HepG2 (cell line): ENCODE measurements at regions not wholly inside any gene's neighbourhood (a gene's known extent, or its start where the extent isn't known, plus 50 kb on each side); places are given as distances from the start of the nearest gene placed in this dataset.
"Not testable (repeated sequence)": the region's sequence is repeated elsewhere in the genome, so short reads cannot be mapped to it uniquely, and the experiment has no call there.

Experiments used
- ATAC-seq: fragments of 200-7000 bp; cut with Tn5 transposase; 3 replicates; pipeline ENCODE4 v1.9.1; 2020; ENCODE audit warnings: mild to moderate bottlenecking, moderate library complexity
- BruUV-seq: library from RNA; stranded (reverse); fragments of 400-500 nt; replicated peaks from 2 replicates; lab custom pipeline; 2021; lab: Mats Ljungman, UMichigan
- CTCF ChIA-PET: fragments of 300-600 bp; formaldehyde crosslinking; extraction: SDS; loops from one replicate; lab custom pipeline; 2021; ENCODE audit warnings: low total read pairs, inconsistent platforms, low intra/inter-chr PET ratio; lab: Yijun Ruan, JAX
- POLR2A ChIA-PET: fragments of 350-600 bp; sonication (Branson Sonifier 250); formaldehyde crosslinking; loops from one replicate; lab custom pipeline; 2020; ENCODE audit warnings: antibody characterized with exemption, inconsistent platforms; lab: Yijun Ruan, JAX
- DNase-seq: peaks from one replicate; pipeline ENCODE4 v3.0.0-alpha.2; 2015; ENCODE audit warnings: low spot score
- FAIRE-seq: peaks from 3 replicates; lab custom pipeline; 2011; peaks lifted over from hg19 to GRCh38; lab: Jason Lieb, UNC
- H2AFZ ChIP-seq: one replicate; pipeline ENCODE4 v1.6.1; 2011; ENCODE audit warnings: low read length, inconsistent platforms
- H3K27ac ChIP-seq: fragments of 300-600 bp; 3 replicates; pipeline ENCODE4 v1.8.0; 2011; ENCODE audit warnings: mixed run types, mild to moderate bottlenecking, mixed read lengths, low read length, inconsistent platforms; ENCODE audit not compliant: insufficient read depth; ENCODE audit errors: extremely low read length
- H3K27me3 ChIP-seq, 2 experiments: fragments of 200-600 bp in 1 of 2; 2 replicates in 1 of 2; 3 replicates in 1 of 2; pipeline versions ENCODE4 v1.6.0 to v1.8.0; 2011; ENCODE audit warnings: low read length in 2 of 2, mild to moderate bottlenecking in 2 of 2, moderate library complexity in 2 of 2, inconsistent platforms in 1 of 2; ENCODE audit not compliant: insufficient read depth in 2 of 2, control insufficient read depth in 1 of 2
- H3K36me3 ChIP-seq, 2 experiments: fragments of 200-600 bp in 1 of 2; replicated peaks in 1 of 2; 2 replicates in 1 of 2; 3 replicates in 1 of 2; pipeline versions ENCODE4 v1.5.1 to v1.8.0; 2011; ENCODE audit warnings: low read length in 2 of 2, inconsistent platforms in 1 of 2; ENCODE audit not compliant: insufficient read depth in 2 of 2, control insufficient read depth in 1 of 2
- H3K4me1 ChIP-seq: 2 replicates; pipeline ENCODE4 v1.5.1; 2012; ENCODE audit warnings: low read length, inconsistent platforms; ENCODE audit not compliant: insufficient read depth
- H3K4me2 ChIP-seq: 2 replicates; pipeline ENCODE4 v1.6.0; 2011; ENCODE audit warnings: low read depth, low read length, inconsistent platforms
- H3K4me3 ChIP-seq, 3 experiments: fragments of 200-600 bp in 1 of 3; sonication (generic), shearing (Covaris generic) in 1 of 3; replicated peaks in 1 of 3; 2 replicates each; pipeline ENCODE4 v1.5.1; 2011 to 2016; ENCODE audit warnings: low read length in 3 of 3, inconsistent platforms in 2 of 3, low read depth in 2 of 3, mild to moderate bottlenecking in 2 of 3, control low read depth in 1 of 3, mixed read lengths in 1 of 3; ENCODE audit not compliant: insufficient read depth in 1 of 3
- H3K79me2 ChIP-seq: one replicate; pipeline ENCODE4 v1.6.1; 2011; ENCODE audit warnings: low read length, inconsistent platforms; ENCODE audit not compliant: insufficient read depth
- H3K9ac ChIP-seq: 2 replicates; pipeline ENCODE4 v1.6.0; 2011; ENCODE audit warnings: mild to moderate bottlenecking, low read depth, low read length, inconsistent platforms; ENCODE audit not compliant: insufficient read depth
- H3K9me3 ChIP-seq: 2 replicates; pipeline ENCODE4 v1.5.1; 2012; ENCODE audit warnings: mild to moderate bottlenecking, low read length
- H4K20me1 ChIP-seq: 2 replicates; pipeline ENCODE4 v1.6.0; 2011; ENCODE audit warnings: inconsistent platforms, mild to moderate bottlenecking, low read length, moderate library complexity; ENCODE audit not compliant: insufficient read depth
- ADNP ChIP-seq: sonication (generic); formaldehyde crosslinking; IDR thresholded peaks from 2 replicates; pipeline ENCODE4 v1.4.0; 2020; ENCODE audit warnings: missing genetic modification reagents
- CREB1 ChIP-seq, 2 experiments: fragments of 450-650 bp in 1 of 2; IDR thresholded peaks; 2 replicates each; pipeline ENCODE4 v1.6.1; 2016 to 2017; ENCODE audit warnings: control low read depth in 1 of 2, mild to moderate bottlenecking in 1 of 2, missing compliant biosample characterization in 1 of 2, missing genetic modification characterization in 1 of 2
- GZF1 ChIP-seq: sonication (generic); formaldehyde crosslinking; IDR thresholded peaks from 2 replicates; pipeline ENCODE4 v1.5.1; 2020; ENCODE audit warnings: mild to moderate bottlenecking, missing genetic modification reagents
- MAZ ChIP-seq, 2 experiments: sonication (generic) in 1 of 2; formaldehyde crosslinking in 1 of 2; IDR thresholded peaks; 2 replicates each; pipeline versions ENCODE4 v1.5.0 to v1.6.1; 2012 to 2020; ENCODE audit warnings: low read depth in 2 of 2, mild to moderate bottlenecking in 2 of 2, borderline replicate concordance in 1 of 2, improper control_type of control experiment in 1 of 2, low read length in 1 of 2, missing genetic modification reagents in 1 of 2, moderate library complexity in 1 of 2
- NCOA2 ChIP-seq: sonication (generic); formaldehyde crosslinking; IDR thresholded peaks from 2 replicates; pipeline ENCODE4 v1.8.0; 2022; ENCODE audit warnings: inconsistent platforms
- POGZ ChIP-seq: sonication (generic); formaldehyde crosslinking; IDR thresholded peaks from 2 replicates; pipeline ENCODE4 v1.4.0; 2020; ENCODE audit warnings: mild to moderate bottlenecking, missing genetic modification reagents
- SIX1 ChIP-seq: sonication (generic); formaldehyde crosslinking; IDR thresholded peaks from 2 replicates; pipeline ENCODE4 v1.4.0; 2020; ENCODE audit warnings: missing genetic modification reagents, borderline replicate concordance
- TBX3 ChIP-seq: fragments of 450-650 bp; IDR thresholded peaks from 2 replicates; pipeline ENCODE4 v1.6.1; 2017; ENCODE audit warnings: antibody characterized with exemption, mild to moderate bottlenecking, inconsistent platforms, borderline replicate concordance
- ZBTB40 ChIP-seq, 2 experiments: fragments of 450-650 bp in 1 of 2; sonication (generic) in 1 of 2; formaldehyde crosslinking in 1 of 2; IDR thresholded peaks; 2 replicates each; pipeline versions ENCODE4 v1.6.1 to v1.8.0; 2016 to 2022; ENCODE audit warnings: antibody characterized with exemption in 1 of 2, mild to moderate bottlenecking in 1 of 2, missing genetic modification reagents in 1 of 2
- ZEB1 ChIP-seq: IDR thresholded peaks from 2 replicates; pipeline ENCODE4 v1.6.1; 2012; ENCODE audit warnings: mild to moderate bottlenecking, low read depth, inconsistent platforms; ENCODE audit not compliant: insufficient replicate concordance
- ZNF770 ChIP-seq: sonication (generic); formaldehyde crosslinking; IDR thresholded peaks from 2 replicates; pipeline ENCODE4 v1.5.0; 2020; ENCODE audit warnings: mild to moderate bottlenecking, missing genetic modification reagents
- WGBS: methylation state at CpG from one replicate; pipeline ENCODE4 v1.1.6; 2017; ENCODE audit warnings: low lambda C conversion rate; 5-methylcytosine and 5-hydroxymethylcytosine counted together
- in situ Hi-C: cut with HindIII; loops from 2 replicates; pipeline ENCODE4 v1.10.0; 2017; ENCODE audit warnings: low pct_unique_long_range_greater_than_20kb; ENCODE audit not compliant: extremely low pct_ligation_motif_present
- intact Hi-C: fragments of 100-400 bp; cut with micrococcal nuclease; formaldehyde crosslinking; loops from one replicate; pipeline ENCODE4 v1.10.0; 2022; ENCODE audit not compliant: unreplicated experiment

- TF ChIP-seq ZBTB40 (IDR thresholded peaks at IDR 0.05) (no peak), ZBTB40 (CRISPR knock-in tag; IDR thresholded peaks at IDR 0.05) (no peak), CREB1 (IDR thresholded peaks at IDR 0.05) (no peak), CREB1 (CRISPR knock-in tag; IDR thresholded peaks at IDR 0.05) (no peak), NCOA2 (no peak), TBX3 (no peak), POGZ (CRISPR knock-in tag) (no peak), ZEB1 (no peak), ADNP (CRISPR knock-in tag) (no peak), SIX1 (no peak), MAZ (IDR thresholded peaks at IDR 0.05; ENCODE audit: borderline replicate concordance, low read depth, low read length) (no peak), MAZ (CRISPR knock-in tag; IDR thresholded peaks at IDR 0.05; ENCODE audit: low read depth) (no peak), GZF1 (no peak), ZNF770 (CRISPR knock-in tag) (no peak)
These were observed 103.4 kb upstream of the SGCD start (continued) for GRCh38 chr5:156223547-156223946.

- H3K36me3 ChIP-seq, ATAC-seq, H3K4me3 ChIP-seq, H3K4me2 ChIP-seq, BruUV-seq, intact Hi-C loops, H3K9me3 ChIP-seq, in situ Hi-C loops, POLR2A ChIA-PET, H4K20me1 ChIP-seq, DNase-seq, H3K27me3 ChIP-seq, H3K27ac ChIP-seq, H2AFZ ChIP-seq, H3K79me2 ChIP-seq, H3K4me1 ChIP-seq, H3K9ac ChIP-seq, CTCF ChIA-PET, FAIRE-seq: not testable (repeated sequence)
- 47% methylated on average over 1 of the region's 1 CpG for WGBS
These were observed 100.5 kb upstream of the SGCD start for GRCh38 chr5:156226485-156226884.
